Panc1 (cell line): ENCODE measurements at regions not wholly inside any gene's neighbourhood (a gene's known extent, or its start where the extent isn't known, plus 50 kb on each side); places are given as distances from the start of the nearest gene placed in this dataset.
"Not testable (repeated sequence)": the region's sequence is repeated elsewhere in the genome, so short reads cannot be mapped to it uniquely, and the experiment has no call there.

Source experiments
- ATAC-seq: fragments of 200-7000 bp; cut with Tn5 transposase; 2 replicates; pipeline ENCODE4 v1.9.1; 2020; ENCODE audit warnings: mild to moderate bottlenecking, moderate library complexity
- BruUV-seq: library from RNA; stranded (reverse); fragments of 400-500 nt; replicated peaks from 2 replicates; lab custom pipeline; 2021; lab: Mats Ljungman, UMichigan
- CTCF ChIA-PET: fragments of 300-600 bp; sonication (Branson Sonifier 250); formaldehyde crosslinking; loops from one replicate; lab custom pipeline; 2022; ENCODE audit warnings: antibody characterized with exemption; lab: Charles Lee
- POLR2A ChIA-PET: fragments of 300-600 bp; sonication (Branson Sonifier 250); formaldehyde crosslinking; loops from one replicate; lab custom pipeline; 2022; ENCODE audit warnings: antibody characterized with exemption; lab: Charles Lee
- DNase-seq: peaks from one replicate; pipeline ENCODE4 v3.0.0-alpha.2; 2010; ENCODE audit warnings: low read depth, low spot score
- H3K27ac ChIP-seq: 2 replicates; pipeline ENCODE4 v1.5.1; 2011; ENCODE audit warnings: mild to moderate bottlenecking, low read length, inconsistent platforms
- H3K27me3 ChIP-seq: fragments of 200-500 bp; sonication (Bioruptor generic); 2 replicates; pipeline ENCODE4 v1.6.0; 2014; ENCODE audit warnings: low read length, inconsistent platforms; ENCODE audit not compliant: control insufficient read depth, insufficient read depth
- H3K36me3 ChIP-seq: fragments of 200-500 bp; sonication (Bioruptor generic); 2 replicates; pipeline ENCODE4 v1.5.1; 2014; ENCODE audit warnings: inconsistent platforms, mild to moderate bottlenecking, low read length, moderate library complexity; ENCODE audit not compliant: control insufficient read depth, insufficient read depth
- H3K4me1 ChIP-seq: 2 replicates; pipeline ENCODE4 v1.5.1; 2011; ENCODE audit warnings: inconsistent platforms, mild to moderate bottlenecking, low read length, moderate library complexity; ENCODE audit not compliant: control insufficient read depth, insufficient read depth
- H3K4me3 ChIP-seq, 2 experiments: 2 replicates each; pipeline ENCODE4 v1.5.1; 2011 to 2012; ENCODE audit warnings: low read depth in 2 of 2, low read length in 2 of 2, mild to moderate bottlenecking in 2 of 2, inconsistent platforms in 1 of 2, moderate library complexity in 1 of 2
- H3K9me3 ChIP-seq: fragments of 200-500 bp; sonication (Bioruptor generic); 2 replicates; pipeline ENCODE4 v1.5.1; 2014; ENCODE audit warnings: low read depth, mild to moderate bottlenecking, inconsistent platforms, low read length, moderate library complexity; ENCODE audit not compliant: control insufficient read depth, insufficient read depth
- POLR2AphosphoS5 ChIP-seq: IDR thresholded peaks from 2 replicates; pipeline ENCODE4 v1.6.1; 2012; ENCODE audit warnings: mild to moderate bottlenecking, low read depth, low read length, moderate library complexity
- SIN3A ChIP-seq: IDR thresholded peaks from 2 replicates; pipeline ENCODE4 v1.6.1; 2012; ENCODE audit warnings: low read depth, mild to moderate bottlenecking, low read length, moderate library complexity, borderline replicate concordance; ENCODE audit not compliant: insufficient read depth
- TCF7L2 ChIP-seq: IDR thresholded peaks from 2 replicates; pipeline ENCODE4 v1.6.1; 2011; ENCODE audit warnings: mild to moderate bottlenecking, low read depth, low read length, inconsistent platforms
- in situ Hi-C: cut with HindIII; loops from 2 replicates; pipeline ENCODE4 v1.10.0; 2016; ENCODE audit warnings: low sequenced_read_pairs, low pct_unique_long_range_greater_than_20kb
- intact Hi-C: fragments of 100-400 bp; cut with micrococcal nuclease; formaldehyde crosslinking; loops from one replicate; pipeline ENCODE4 v1.10.0; 2022; ENCODE audit not compliant: unreplicated experiment
- TF ChIP-seq, protein P1 (sequence below): fragments of 450-650 bp; IDR thresholded peaks from 2 replicates; pipeline ENCODE4 v1.5.1; 2017; ENCODE audit warnings: mild to moderate bottlenecking
- TF ChIP-seq, protein P2 (sequence below), 2 experiments: IDR thresholded peaks; 2 replicates each; pipeline ENCODE4 v1.6.1; 2011 to 2012; ENCODE audit warnings: low read depth in 2 of 2, control low read depth in 1 of 2, low read length in 1 of 2, mild to moderate bottlenecking in 1 of 2, moderate library complexity in 1 of 2; ENCODE audit not compliant: insufficient read depth in 1 of 2

DNA sequence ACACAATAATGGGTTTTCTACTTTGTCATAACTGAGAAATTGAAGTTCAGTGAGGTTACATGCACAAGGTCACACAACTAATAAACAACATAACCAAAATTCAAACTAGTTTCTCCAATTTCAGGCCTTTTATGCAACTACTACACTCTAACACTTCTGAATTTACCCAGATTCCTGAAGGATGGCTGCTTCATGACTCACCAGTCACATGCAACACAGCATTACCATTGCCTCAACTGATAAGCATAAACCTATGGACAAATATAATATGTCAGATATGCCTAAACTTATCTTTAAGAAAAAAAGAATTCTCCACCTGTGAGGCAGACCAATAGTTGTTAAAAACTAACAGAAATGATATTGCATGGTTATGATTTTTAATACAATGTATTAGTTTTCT is 586.5 kb upstream of the SLC8A1 start:
- no peak overlapping the region for H3K4me3 ChIP-seq
- ChIA-PET POLR2A (no interaction called here), CTCF (no interaction called here)
- TF ChIP-seq SIN3A (no peak), TCF7L2 (no peak), POLR2AphosphoS5 (no peak)
- TF ChIP-seq, protein P1, sequence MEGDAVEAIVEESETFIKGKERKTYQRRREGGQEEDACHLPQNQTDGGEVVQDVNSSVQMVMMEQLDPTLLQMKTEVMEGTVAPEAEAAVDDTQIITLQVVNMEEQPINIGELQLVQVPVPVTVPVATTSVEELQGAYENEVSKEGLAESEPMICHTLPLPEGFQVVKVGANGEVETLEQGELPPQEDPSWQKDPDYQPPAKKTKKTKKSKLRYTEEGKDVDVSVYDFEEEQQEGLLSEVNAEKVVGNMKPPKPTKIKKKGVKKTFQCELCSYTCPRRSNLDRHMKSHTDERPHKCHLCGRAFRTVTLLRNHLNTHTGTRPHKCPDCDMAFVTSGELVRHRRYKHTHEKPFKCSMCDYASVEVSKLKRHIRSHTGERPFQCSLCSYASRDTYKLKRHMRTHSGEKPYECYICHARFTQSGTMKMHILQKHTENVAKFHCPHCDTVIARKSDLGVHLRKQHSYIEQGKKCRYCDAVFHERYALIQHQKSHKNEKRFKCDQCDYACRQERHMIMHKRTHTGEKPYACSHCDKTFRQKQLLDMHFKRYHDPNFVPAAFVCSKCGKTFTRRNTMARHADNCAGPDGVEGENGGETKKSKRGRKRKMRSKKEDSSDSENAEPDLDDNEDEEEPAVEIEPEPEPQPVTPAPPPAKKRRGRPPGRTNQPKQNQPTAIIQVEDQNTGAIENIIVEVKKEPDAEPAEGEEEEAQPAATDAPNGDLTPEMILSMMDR = no peak
- TF ChIP-seq, protein P2, sequence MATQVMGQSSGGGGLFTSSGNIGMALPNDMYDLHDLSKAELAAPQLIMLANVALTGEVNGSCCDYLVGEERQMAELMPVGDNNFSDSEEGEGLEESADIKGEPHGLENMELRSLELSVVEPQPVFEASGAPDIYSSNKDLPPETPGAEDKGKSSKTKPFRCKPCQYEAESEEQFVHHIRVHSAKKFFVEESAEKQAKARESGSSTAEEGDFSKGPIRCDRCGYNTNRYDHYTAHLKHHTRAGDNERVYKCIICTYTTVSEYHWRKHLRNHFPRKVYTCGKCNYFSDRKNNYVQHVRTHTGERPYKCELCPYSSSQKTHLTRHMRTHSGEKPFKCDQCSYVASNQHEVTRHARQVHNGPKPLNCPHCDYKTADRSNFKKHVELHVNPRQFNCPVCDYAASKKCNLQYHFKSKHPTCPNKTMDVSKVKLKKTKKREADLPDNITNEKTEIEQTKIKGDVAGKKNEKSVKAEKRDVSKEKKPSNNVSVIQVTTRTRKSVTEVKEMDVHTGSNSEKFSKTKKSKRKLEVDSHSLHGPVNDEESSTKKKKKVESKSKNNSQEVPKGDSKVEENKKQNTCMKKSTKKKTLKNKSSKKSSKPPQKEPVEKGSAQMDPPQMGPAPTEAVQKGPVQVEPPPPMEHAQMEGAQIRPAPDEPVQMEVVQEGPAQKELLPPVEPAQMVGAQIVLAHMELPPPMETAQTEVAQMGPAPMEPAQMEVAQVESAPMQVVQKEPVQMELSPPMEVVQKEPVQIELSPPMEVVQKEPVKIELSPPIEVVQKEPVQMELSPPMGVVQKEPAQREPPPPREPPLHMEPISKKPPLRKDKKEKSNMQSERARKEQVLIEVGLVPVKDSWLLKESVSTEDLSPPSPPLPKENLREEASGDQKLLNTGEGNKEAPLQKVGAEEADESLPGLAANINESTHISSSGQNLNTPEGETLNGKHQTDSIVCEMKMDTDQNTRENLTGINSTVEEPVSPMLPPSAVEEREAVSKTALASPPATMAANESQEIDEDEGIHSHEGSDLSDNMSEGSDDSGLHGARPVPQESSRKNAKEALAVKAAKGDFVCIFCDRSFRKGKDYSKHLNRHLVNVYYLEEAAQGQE (IDR thresholded peaks at IDR 0.05; ENCODE audit: insufficient read depth in 1 of 2, low read depth in 2 of 2, low read length in 1 of 2) = no peak
- ATAC-seq = no peak
- intact Hi-C loops = no loop called here
- H3K27ac ChIP-seq = no peak overlapping the region
- H3K36me3 ChIP-seq = no peaks in the 10 kb centered on the region
- BruUV-seq = no TSS peak
- H3K4me1 ChIP-seq = no peaks in the 10 kb centered on the region
- no peaks in the 10 kb centered on the region for H3K9me3 ChIP-seq
- in situ Hi-C loops = no loop called here
- DNase-seq = no peak
- H3K27me3 ChIP-seq = no peaks in the 10 kb centered on the region

DNA sequence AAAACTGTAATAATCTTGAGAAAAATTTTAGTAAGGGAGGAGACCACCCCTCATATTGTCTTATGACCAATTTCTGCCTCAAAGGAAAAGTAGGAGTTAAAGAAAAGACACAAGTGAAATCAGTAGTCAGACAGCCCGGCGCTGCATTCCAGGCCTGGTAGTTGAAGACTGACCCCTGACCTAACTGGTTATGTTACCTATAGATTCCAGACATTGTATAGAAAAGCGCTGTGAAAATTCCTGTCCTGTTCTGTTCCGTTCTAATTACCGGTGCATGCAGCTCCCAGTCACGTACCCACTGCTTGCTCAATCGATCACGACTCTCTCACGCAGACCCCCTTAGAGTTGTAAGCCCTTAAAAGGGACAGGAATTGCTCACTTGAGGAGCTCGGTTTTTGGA is 587.9 kb upstream of the SLC8A1 start:
- intact Hi-C loops, CTCF ChIA-PET, in situ Hi-C loops, H3K27me3 ChIP-seq, H3K36me3 ChIP-seq, DNase-seq, H3K4me1 ChIP-seq, BruUV-seq, H3K4me3 ChIP-seq, POLR2A ChIA-PET, H3K9me3 ChIP-seq, ATAC-seq, H3K27ac ChIP-seq: not testable (repeated sequence)

DNA sequence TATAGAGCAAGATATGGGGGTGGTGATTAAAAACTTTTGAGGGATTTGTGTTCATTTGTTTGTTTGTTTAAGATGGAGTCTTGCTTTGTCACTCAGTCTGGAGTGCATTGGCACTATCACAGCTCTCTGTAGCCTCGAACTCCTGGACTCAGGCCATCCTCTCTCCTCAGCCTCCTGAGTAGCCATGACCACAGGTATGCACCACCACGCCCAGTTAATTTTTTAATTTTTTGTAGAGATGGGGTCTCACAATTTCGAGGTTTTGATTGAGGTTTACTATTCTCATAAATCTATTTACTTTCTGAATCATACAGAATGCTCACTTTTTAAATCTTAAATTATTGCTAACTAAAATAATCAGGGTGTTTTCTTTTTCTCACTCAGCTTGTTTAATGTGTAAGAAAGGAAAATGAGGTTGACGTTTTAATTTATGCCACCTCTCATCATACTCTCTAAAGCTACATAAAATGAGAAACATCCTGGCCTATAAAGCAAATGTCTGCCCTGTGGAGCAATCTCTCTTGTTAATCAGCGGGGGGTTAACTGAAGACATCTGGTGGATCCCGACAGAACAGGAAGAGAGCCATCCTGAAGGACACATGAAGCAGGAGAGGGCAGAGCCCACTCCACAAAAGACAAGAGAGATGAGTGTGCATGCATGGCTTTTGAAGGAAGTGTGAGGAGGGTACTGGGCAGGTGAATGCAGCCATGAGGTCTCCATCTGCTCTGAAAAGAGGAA is 589.1 kb upstream of the SLC8A1 start:
- no peak overlapping the region for H3K4me3 ChIP-seq
- no peak overlapping the region for H3K27ac ChIP-seq
- DNase-seq (no peak), ATAC-seq (no peak)
- ChIA-PET POLR2A (no interaction called here), CTCF (no interaction called here)
- TF ChIP-seq SIN3A = no peak
- in situ Hi-C loops = no loop called here
- no TSS peak for BruUV-seq
- H3K27me3 ChIP-seq = no peaks in the 10 kb centered on the region
- no peaks in the 10 kb centered on the region for H3K4me1 ChIP-seq
- intact Hi-C loops = no loop called here
- H3K9me3 ChIP-seq = no peaks in the 10 kb centered on the region
- no peaks in the 10 kb centered on the region for H3K36me3 ChIP-seq
